NB4 (cell line): ENCODE measurements at regions not wholly inside any gene's neighbourhood (a gene's known extent, or its start where the extent isn't known, plus 50 kb on each side); places are given as distances from the start of the nearest gene placed in this dataset.

Experiments
- DNase-seq: peaks from one replicate; pipeline ENCODE4 v3.0.0; 2010; ENCODE audit warnings: low read depth
- H3K4me3 ChIP-seq: one replicate; pipeline ENCODE4 v1.5.1; 2011; ENCODE audit warnings: mild to moderate bottlenecking, low read depth, low read length, moderate library complexity
- MYC ChIP-seq: IDR thresholded peaks from 2 replicates; pipeline ENCODE4 v1.6.1; 2011; ENCODE audit warnings: low read depth, low read length
- POLR2A ChIP-seq: IDR thresholded peaks from 2 replicates; pipeline ENCODE4 v1.6.1; 2011; ENCODE audit warnings: mild to moderate bottlenecking; ENCODE audit not compliant: insufficient read length; ENCODE audit errors: extremely low read depth
- TF ChIP-seq, protein P1 (sequence below): IDR thresholded peaks from 2 replicates; pipeline ENCODE4 v1.6.1; 2011; ENCODE audit warnings: low read depth, low read length
- TF ChIP-seq, protein P2 (sequence below): IDR thresholded peaks from one replicate; pipeline ENCODE4 v1.5.1; 2012; ENCODE audit warnings: low read depth, low read length

DNA sequence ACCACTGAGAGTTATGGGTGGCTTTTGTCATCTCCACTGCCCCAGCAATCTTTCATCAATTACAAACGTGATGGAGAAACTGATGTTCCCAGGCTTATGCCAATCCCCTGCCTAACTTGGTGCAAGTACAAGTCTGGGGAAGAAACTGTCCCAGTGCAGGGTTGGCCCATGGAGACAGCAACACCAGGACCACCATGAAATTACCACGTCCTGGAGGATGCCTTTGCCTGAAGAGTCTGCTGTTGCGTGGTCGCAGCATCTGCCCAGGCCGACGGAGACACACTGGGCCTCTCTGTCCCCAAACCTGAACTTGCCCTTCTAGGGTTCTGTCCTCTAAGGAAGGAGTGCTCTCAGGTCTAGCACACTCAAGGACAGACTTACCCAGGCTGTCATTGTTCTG, 496.8 kb upstream of the RAB6C start:
- no peak for DNase-seq
- TF ChIP-seq, protein P1, sequence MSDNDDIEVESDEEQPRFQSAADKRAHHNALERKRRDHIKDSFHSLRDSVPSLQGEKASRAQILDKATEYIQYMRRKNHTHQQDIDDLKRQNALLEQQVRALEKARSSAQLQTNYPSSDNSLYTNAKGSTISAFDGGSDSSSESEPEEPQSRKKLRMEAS: no peak
- TF ChIP-seq MYC (no peak), POLR2A (no peak)
- TF ChIP-seq, protein P2, sequence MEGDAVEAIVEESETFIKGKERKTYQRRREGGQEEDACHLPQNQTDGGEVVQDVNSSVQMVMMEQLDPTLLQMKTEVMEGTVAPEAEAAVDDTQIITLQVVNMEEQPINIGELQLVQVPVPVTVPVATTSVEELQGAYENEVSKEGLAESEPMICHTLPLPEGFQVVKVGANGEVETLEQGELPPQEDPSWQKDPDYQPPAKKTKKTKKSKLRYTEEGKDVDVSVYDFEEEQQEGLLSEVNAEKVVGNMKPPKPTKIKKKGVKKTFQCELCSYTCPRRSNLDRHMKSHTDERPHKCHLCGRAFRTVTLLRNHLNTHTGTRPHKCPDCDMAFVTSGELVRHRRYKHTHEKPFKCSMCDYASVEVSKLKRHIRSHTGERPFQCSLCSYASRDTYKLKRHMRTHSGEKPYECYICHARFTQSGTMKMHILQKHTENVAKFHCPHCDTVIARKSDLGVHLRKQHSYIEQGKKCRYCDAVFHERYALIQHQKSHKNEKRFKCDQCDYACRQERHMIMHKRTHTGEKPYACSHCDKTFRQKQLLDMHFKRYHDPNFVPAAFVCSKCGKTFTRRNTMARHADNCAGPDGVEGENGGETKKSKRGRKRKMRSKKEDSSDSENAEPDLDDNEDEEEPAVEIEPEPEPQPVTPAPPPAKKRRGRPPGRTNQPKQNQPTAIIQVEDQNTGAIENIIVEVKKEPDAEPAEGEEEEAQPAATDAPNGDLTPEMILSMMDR: no peak
- H3K4me3 ChIP-seq: no peak overlapping the region

DNA sequence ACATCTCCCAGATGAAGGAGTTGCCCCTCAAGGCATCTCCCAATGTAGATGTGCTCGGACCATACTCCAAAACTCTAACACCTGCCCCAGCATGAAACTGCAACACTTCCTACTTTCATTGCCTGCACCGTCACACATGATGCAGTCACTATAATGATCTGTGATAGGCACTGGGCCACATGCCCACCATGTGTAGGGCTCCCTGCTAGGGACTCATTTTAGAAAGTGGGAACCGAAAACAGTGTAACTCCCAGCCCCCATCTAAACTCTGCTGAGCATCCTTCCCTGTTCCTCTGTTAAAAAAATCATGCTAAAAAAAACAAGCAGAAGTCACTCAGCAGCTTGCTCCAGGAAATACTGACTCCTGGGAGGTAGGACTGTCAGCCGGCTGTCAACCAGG, 496.1 kb upstream of the RAB6C start:
- no peak overlapping the region for H3K4me3 ChIP-seq
- TF ChIP-seq, protein P1: no peak
- TF ChIP-seq POLR2A: no peak
- TF ChIP-seq, protein P2: no peak
- TF ChIP-seq MYC: no peak
- DNase-seq: no peak

DNA sequence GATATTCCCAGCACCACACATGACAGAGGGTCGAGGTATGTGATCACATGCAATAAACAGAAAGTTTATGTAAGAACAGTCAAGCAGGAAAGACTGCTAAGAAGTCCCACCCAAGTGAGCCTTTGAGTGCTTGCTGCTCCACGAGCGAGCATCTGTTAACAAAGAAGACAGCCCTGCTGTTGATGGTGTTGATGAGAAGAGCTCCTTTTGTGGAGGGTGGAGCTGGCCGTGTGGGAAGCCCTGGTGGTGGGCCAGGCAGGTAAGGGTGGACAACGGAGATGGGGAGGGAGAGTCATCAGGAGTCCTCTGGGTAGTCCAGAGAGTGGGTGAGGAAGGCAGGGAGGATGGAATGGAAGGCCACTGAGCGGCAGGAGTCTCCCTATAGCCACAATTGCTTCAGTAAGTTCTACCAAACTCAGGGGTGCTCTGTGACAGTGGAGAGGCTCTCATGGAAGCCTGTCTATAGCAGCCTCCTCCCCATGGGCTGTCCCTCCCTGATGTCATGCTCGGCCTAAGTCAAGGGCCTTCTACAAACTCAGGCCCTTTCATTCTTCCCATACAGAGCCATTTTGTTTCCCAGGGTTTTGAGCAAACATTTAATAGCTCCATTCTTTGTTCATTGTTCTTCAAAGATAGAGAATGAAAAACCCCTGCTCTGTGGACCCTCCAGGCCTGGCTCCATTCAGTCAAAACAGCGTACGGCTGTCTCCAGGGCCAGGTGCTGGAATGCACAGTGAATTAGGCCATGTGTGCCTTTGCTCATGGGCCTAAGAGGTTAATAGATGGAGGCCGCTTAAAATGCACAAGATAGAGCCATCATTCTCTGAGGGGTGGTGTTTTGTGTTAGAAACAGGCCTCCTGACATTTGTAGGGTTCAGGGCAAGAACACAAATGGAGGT, 494.2 kb upstream of the RAB6C start:
- TF ChIP-seq, protein P2: no peak
- TF ChIP-seq POLR2A: no peak
- TF ChIP-seq MYC: no peak
- TF ChIP-seq, protein P1: no peak
- H3K4me3 ChIP-seq: no peak overlapping the region
- DNase-seq: no peak

DNA sequence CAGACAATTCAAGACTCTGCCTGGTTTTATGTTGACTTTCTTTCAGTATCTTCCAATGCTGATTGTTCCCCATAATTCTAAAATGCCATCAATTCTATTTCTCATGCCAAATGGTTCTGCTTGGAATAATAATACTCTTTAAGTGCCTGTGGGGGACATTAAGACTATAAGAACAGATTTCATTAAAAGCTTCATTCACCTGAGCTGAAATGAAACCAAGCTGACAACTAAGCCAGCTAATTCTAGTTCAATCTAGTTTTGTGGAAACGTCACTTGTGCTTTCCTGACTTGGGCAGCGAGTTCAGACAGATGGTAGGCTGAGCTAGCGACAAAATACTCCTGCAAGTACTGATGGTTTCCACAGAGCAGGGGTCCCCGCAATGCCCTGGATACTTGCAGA, 491.1 kb upstream of the RAB6C start:
- no peak overlapping the region for H3K4me3 ChIP-seq
- TF ChIP-seq, protein P2: no peak
- TF ChIP-seq MYC (no peak), POLR2A (no peak)
- TF ChIP-seq, protein P1: no peak
- no peak for DNase-seq

DNA sequence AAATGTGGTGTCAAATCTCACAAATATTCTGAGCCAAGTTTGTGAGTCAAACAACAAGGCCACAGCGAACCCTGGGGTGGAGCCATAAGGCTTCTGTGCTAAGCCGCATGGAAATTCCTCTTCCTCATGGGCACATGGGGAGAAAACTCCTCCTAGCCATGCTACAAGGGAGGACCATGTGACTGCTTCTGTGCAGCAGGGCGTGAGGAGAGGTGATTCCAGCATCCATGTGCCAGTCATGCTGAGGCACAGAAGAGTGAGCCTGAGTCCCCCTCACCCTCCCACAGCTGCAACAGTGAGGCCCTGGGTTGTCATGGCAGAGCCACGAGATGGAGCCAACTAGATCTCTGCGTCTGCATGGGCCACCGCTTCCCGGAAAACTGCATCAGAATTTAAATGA, 488.8 kb upstream of the RAB6C start:
- DNase-seq: no peak
- H3K4me3 ChIP-seq: no peak overlapping the region
- no peak for TF ChIP-seq POLR2A
- TF ChIP-seq MYC: no peak
- TF ChIP-seq, protein P2: no peak
- TF ChIP-seq, protein P1: no peak
